Inflammatory macrophage treated with lipopolysaccharide for 4 hours (primary cell): ENCODE measurements at regions not wholly inside any gene's neighbourhood (a gene's known extent, or its start where the extent isn't known, plus 50 kb on each side); places are given as distances from the start of the nearest gene placed in this dataset.

Source experiments
- DNase-seq: peaks from one replicate; pipeline ENCODE4 v3.0.0-alpha.2; 2020

DNA sequence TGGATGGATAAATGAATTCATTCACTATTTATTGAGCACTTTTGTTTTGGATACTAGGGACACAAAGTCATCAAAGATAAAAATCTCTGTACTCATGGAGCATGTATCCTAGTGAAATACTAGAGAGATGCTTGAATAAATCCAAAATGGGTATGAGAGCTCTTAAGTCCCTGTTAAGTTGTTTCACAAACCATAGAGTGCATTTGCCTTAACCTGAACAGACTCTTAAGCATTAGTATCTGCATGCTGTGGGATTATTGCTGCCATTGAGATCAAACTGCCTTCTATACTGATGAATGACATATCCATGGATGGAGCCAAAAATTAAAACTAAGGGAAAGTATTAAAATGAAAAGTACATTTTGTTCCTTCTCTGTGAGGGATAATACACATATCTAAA is 206.5 kb upstream of the KRR1 start:
- DNase-seq, result no peak

GRCh38 chr12:75716291-75717025 is 205.0 kb upstream of the KRR1 start:
- DNase-seq, result no peak

DNA sequence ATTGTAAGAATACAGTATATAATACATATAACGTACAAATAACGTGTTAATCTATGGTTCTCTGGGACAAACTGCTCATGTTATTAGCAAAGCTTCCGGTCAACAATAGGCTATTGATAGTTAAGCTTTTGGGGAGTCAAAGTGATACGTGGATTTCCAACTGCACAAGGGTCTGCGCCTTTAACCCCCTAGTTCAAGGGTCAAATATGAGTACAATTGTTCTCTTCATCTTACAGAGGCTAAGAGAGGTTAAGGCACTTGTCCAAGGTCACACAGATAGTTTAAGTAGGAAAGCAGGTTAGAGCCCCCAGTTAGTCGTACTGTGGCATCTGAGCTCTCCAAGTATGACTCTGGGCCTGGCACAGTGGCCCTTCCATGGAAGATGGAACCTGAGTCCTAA is 204.3 kb upstream of the KRR1 start:
- DNase-seq, result no peak

DNA sequence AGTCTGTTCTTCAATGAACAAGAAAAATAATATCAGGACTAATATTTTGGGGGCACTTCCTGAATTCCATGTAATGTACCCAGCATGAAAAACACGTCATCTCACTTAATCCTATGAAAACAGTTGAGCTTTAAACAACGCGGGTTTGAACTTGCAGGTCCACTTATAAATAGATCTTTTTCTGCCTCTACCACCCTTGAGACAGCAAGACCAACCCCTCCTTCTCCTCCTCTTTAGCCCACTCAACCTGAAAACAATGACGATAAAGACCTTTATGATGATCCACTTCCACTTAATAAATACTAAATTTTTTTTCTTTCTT is 203.9 kb upstream of the KRR1 start:
- DNase-seq, result no peak

GRCh38 chr12:75714462-75715322 is 203.3 kb upstream of the KRR1 start:
- no peak for DNase-seq

GRCh38 chr12:75713434-75713833 is 202.0 kb upstream of the KRR1 start:
- no peak for DNase-seq

DNA sequence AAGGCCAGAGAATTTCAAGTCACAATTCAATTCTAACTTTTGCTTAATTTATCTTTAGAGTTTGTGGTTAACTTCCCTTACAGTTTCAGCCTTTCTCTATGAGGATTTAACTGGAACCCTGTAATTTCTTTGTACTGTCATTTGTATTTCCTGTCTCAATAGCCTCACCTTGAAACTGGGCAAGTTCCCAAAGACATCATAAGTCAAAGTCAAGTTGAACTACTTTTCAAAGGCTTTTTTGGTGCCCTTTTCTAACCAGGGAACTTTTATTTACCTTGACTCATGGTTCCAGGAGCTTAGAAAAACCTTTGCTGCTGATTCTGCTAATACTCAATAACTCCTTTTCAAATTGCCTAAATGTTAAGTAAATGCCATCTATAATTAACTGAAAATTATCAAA is 200.8 kb upstream of the KRR1 start:
- no peak for DNase-seq

DNA sequence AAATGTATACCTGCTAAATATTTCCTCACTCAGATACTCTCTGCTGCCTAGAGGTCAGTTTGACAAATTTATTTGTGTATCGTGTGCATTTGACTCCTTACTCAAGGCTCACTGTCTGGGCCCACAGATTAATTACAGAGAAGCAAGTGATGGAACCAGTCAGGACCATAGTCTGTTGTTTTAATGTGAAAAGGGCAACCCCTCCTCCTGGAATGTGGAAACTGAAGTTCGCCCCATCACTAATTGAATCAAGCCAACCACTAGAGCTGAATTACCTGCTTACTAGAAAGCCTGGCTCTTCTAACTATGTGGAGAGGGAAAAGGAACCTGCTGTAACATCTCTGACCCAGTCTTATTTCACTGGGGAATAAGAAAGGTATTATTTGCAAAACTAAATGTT is 199.9 kb upstream of the KRR1 start:
- no peak for DNase-seq

GRCh38 chr12:75710361-75711069 is 199.1 kb upstream of the KRR1 start:
- no peak for DNase-seq

- DNase-seq, result no peak
Measured at GRCh38 chr12:75709503-75709902, 198.1 kb upstream of the KRR1 start.

DNA sequence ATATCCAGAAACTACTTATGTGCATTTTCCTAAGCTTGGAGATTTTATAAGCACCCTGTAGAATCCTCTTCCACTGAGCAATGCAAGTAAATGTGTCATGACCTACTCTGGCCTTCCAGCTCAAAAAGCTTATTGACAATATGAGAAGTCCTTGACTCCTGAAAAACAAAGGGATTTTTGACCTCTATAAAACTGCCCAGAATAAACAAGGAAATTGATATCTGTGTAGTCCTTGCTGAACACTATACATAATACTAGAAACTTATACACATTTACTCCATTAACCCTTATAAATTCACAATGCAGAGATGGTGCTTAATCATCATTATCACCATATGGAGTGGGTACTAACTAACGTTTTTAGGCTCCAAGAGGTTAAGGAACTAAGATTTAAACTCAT is 197.4 kb upstream of the KRR1 start:
- DNase-seq, result no peak

DNA sequence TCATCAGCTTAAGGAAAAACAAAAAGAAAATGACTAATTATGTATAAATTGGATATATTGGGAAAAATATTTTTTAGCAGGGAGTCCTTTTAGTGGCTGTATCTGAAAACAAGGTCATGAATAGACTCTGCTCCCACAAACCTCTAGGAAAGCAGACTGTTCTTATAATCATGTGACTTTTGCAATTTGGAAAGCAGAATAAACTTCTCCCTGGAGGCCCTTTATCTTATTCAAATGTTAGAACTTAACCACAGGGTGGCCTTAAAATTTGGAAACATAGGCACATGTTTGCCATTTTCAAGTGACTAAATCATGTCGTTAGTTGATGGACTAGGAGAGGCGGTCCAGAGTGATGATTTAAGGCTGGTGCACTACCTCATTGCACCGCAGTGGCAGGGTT is 196.6 kb upstream of the KRR1 start:
- no peak for DNase-seq

DNA sequence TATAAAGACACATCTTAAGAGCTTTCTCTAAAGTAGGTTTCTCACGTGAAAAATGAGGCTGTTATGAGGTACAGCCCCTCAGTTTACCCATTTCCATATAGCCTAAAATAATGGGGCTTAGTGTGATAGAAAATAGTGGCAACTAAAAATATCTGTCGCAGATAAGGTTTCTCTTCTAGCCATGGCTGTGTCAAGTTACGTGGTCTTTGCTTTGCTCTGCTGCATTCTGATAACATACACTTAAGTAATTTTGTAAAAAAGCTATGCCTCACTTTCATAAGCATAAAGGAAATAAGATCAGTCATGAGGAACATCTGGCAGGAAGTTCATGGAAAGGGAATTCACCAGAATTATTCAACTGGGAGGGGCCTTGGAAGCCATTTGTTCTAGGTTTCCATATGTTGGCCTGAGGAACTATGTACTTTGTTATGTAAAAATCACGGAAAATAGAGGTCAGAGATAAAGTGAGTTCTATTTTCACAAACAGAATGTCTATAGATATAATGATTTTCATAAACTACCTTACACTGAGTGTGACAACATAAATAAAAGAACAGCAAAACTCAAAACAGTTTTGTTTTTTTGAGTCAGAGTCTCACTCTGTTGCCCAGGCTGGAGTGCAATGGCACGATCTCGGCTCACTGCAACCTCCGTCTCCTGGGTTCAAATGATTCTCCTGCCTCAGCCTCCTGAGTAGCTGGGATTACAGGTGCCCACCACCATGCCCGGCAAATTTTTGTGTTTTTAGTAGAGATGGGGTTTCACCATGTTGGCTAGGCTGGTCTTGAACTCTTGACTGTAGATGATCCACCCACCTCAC is 195.6 kb upstream of the KRR1 start:
- DNase-seq, result peak; percentile 64

DNA sequence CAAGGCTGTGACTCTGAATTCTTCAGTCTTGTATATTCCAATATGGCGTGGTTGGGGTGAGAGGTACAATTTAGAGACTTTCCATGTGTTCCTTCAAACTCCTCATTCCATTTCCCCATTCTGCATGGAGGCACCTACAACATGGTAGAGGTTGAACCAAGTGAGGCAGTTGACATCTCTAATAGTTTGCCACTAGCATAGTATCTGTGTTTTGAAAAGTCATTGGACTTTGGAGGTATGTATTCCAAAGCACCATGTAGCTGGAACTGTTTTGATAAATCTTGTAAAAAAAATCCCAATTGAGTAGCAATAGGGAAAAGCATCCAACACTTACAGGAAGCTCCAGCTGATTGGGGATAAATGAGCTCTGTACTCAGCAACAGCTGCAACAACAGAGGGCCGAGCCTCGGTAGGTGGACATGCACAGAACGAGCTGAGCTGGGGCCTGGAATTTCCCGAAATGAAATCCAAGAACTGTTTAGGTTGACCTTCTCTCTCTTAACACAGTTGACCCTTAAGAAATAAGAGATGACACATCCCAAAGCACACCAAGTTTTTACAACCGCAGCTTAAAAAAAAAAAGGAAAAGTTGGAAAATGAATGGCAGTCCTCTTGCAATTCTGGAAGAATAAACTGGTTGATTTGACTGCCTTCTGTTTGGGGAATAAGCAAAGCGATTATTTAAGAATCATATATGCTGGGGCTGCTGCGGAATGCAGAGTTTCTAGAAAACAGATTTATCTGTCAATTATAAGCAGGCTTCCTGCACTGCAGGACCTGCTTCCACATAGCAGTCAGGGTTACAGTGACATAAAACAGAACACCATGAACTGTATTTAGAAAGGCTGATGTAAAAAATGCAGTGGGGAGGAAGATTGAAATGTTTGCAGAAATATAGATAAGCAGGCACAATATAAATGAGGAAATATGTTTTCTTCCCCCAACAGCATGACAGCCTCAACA is 194.6 kb upstream of the KRR1 start:
- DNase-seq, result no peak

GRCh38 chr12:75704664-75705063 is 193.3 kb upstream of the KRR1 start:
- no peak for DNase-seq

GRCh38 chr12:75704208-75704607 is 192.8 kb upstream of the KRR1 start:
- no peak for DNase-seq

DNA sequence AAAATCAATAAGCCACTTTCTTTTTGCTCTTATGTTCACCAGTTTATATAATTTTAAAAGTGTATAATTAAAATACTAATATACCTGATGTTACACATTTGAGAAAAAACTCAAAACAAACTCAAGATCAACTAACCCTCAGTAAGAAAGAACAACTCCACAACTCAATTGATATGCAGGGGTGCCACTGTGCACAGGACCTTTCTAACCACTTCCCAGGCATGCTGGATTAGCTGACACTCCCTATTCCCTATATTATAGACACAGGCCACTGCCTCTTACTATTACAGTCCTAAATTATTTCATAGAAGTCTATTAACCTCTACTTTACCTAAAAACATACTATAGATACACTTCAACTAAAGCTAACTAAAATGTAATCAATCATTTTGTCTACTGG is 191.7 kb upstream of the KRR1 start:
- no peak for DNase-seq

- DNase-seq, result no peak
Measured at GRCh38 chr12:75702477-75703093, 191.2 kb upstream of the KRR1 start.

DNA sequence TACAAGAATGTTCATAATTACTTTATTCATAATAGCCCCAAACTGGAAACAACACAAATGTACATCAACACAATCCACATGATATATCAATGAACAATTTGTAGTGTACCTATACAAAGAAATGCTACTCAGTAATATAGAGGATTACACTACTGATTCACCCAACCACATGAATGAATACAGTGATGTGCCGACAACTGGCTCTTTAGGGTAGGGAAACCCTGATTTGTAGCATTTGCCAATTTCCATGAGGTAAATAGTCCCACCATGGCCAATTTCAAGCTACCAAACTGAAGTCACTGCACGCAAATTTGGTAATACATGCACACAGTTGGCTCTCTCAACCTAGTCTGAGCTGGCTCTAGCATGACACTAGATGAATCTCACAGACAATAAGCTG is 190.4 kb upstream of the KRR1 start:
- no peak for DNase-seq

DNA sequence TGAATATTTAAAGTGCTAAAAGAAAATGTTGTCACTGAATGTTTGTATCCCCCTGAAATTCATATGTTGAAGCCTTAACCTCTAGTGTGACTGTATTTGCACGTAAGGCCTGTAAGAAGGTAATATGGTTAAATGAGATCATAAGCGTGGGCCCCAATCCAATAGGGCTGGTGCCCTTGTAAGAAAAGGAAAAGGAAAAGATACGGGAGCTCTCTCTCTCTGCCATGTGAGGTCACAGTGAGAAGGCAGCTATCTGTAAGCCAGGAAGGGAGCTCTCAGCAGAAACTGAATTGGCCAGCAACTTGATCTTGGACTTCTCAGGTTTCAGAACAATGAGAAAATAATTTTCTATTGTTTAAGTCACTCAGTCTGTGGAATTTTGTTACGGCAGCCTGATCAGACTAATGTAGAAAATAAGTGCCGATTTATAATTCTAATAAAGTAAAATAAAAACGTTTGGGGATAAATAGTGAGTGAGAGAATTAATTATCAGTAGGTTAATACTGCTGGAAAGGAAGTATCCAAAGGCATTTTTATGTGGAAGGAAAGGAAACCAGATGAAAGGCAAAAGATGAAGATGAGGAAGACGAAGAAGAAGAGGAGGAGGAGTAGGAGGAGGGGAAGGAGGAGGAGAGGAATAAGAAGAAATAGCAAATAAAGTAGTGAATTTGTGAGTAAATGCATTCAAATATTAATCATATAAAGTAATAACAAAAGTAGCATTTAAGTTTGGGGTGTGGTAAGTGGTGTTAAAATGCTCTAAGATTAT is 188.5 kb upstream of the KRR1 start:
- DNase-seq, result no peak

- DNase-seq, result no peak
Measured at GRCh38 chr12:75699251-75699650, 187.8 kb upstream of the KRR1 start.
